GM18519 (cell line): ENCODE measurements at regions not wholly inside any gene's neighbourhood (a gene's known extent, or its start where the extent isn't known, plus 50 kb on each side); places are given as distances from the start of the nearest gene placed in this dataset.
"Not testable (repeated sequence)": the region's sequence is repeated elsewhere in the genome, so short reads cannot be mapped to it uniquely, and the experiment has no call there.

Experiments used
- ATAC-seq: cut with Tn5 transposase; IDR thresholded peaks from one replicate; pipeline ENCODE4 v1.9.1; 2021; ENCODE audit warnings: mild to moderate bottlenecking, moderate library complexity; ENCODE audit not compliant: unreplicated experiment, low FRiP score

DNA sequence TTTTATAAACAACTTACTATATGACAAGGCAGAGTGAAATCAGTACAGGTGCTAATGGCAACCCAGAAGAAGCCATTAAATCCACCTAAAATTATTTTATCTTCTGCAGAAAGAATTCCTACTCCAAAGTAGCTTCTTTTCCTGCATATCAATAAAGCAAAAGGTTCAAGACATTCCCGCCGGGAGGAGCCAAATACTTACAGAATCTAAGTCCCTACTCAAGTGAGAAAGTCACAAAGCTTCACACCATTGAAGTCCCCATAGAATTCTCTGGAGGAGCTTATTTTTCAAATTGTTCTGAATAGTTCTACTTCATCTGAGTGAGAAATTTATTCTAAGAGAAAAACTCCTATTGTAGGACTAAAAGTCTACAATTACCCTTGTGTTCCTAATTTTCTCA is 233.7 kb upstream of the HNRNPA3 start:
- no peak for ATAC-seq

DNA sequence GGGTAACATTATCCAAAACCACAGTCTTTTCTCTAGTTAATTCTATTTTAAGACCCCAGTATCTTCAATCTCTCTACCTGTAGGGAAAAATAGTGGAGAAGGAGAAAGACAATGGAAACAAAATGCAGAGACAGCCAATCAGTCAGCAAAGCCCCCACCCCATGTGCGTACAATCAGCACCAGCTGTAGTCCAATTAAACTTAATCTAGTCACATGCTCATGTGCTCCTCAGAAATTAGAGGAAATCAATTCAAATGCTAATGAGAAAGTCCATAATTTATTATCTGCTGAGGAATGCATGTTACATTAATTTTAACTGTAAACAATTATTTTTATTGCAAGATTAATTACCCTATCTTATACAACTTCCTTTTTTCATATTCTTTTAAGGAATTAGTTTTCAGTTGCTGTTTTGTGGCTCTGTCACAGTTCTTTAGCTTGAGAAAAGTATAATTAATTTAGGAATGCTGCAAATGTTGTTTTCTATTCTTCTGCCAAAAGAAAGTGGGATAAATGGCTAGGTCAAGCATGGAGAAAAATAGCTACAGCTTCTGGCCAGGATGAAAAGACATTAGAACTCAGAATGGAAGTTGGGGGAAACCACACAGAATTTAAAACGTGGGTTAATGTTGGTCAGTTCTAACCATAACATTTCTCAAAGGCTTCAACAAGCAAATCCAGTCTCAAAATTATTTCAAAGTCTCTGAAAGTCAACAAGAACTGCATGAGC is 232.4 kb upstream of the HNRNPA3 start:
- ATAC-seq: no peak

DNA sequence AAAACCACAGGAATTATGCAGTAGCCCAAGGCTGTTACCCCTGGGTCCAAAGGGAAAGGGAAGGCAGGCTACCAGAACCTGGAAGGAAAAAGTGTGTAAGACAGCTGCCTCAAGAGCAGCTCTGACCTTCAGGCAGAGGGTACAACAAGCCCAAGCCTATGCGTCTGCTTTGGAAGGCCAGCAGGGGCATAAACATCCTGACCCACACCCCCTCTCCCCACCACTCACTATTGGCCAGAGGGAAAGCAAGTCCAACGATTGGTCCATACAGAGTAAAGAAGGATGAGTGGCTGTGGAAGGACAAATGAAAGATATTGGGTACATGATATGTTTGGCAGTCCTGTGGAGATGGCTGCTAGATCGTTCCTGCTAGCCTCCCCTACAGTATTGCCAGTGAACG is 227.6 kb upstream of the HNRNPA3 start:
- ATAC-seq: no peak

DNA sequence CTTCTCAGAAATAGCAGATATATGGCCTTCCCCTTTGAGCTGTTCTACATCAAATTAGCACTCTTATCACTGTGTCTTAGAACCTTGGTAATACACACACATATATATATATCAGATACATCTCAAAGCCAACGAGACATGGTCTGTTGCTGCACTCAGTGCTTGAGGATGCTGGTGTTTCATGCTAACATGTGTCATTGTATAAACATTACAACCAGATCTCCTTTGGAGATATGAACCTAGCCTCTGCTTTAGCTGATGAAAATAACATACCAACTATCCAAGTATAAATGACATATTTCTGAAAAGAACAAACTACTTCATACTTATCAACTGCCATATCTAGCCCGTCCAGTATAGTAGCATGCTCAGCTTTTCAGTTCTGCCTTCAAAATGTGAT is 226.7 kb upstream of the HNRNPA3 start:
- no peak for ATAC-seq

DNA sequence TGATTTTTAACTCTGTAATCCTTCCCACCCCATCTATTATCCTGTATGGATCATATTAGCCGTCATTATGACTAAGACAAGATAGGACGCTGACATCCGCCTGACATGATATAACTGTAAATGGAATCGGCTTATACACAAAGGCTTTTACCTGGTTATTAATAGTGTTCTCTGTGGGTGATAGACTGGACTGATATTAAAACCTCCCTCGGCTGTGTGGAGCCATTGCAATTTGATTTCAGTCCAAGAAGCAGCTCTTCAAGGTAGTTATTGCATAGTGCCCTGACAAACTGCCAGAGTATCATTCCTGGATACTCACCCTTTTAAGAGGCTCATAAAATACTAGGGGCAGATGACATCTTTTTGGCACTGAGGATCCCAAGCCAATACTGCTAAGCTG is 226.1 kb upstream of the HNRNPA3 start:
- ATAC-seq: no peak

DNA sequence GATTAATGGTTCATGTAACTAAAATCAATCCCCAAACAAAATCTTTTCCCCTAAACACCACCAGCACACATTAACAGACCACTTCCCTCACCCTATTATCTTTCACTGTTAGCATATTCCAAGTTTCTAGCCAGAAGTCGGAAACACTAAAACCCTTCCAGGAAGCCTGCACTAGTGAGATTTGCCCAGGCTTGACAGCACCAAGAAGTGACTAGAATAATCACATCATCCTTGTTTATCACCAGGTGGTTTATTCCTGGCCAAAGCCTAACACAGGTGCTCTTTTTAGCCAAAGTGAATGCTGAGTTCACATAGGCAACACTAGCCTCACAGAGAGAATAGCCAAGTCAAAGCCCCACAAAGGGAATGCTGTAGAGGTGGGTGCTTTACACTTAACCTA is 221.2 kb upstream of the HNRNPA3 start:
- ATAC-seq: no peak

DNA sequence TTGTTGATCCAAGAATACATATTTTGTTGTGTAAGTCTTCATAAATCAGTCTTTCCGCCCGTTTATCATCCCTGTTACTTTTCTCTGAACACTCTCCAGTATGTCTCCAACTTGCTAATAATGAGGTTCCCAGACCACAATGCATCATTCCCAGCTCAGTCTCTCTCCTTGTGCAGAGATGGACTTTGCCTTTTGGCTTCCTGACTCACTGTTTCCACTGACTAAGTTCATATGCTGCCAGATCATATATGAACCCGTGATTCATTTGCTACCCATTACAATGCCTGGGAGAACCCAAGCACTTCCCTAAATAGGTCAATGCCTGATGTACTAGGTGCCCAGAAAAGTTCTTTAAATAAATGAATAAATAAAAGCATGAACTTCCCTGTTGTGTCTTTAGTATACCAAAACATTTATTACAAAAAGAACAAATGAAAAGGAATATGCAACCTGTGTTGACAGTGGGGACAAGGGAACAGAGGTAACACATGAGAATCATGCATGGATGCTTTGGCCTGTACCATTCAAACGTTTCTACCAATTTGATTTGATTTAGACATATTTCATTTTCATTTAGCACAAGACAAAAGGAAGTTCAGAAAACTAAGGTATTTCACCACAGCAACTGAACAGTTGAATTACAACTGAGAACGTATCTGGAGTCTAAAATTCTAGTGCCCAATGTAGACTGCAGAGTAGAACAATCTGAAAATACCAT is 215.4 kb upstream of the HNRNPA3 start:
- ATAC-seq: no peak

DNA sequence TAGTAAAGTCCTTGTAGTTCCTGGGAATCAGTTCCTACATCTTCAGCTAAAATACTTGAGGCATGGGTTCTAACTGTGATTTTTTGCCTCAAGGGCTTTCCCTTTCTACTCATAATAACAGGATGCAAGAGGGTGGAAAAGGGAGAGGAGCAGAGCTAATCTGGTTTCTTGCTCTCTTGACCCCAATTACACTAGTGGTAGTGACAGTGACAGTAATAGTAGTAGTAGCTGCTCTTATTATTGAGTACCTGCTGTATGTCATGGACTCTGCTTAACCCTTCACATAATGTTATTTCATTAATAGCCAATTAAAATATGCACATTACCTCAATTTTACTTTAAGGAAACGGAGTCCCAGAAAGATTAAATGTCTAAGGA is 214.8 kb upstream of the HNRNPA3 start:
- no peak for ATAC-seq

DNA sequence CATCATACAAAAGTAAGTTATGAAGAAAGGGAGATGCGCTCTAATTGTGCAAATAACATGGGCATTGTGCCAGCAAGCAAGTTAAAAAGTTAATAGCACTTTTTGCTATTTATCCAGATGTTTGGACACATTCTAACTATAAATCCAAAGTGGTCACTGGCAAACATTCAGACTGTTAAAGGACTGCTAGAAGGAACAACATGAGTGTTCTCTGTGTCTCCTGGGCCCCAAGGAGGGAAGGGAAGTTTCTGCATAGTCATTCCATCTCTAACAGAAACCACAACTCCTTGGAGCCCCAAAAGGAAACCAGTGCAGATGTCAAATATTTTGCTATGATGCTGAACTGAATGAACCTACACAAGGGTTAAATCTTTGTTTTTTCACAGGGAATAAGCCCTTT is 213.3 kb upstream of the HNRNPA3 start:
- ATAC-seq: peak; percentile 60

DNA sequence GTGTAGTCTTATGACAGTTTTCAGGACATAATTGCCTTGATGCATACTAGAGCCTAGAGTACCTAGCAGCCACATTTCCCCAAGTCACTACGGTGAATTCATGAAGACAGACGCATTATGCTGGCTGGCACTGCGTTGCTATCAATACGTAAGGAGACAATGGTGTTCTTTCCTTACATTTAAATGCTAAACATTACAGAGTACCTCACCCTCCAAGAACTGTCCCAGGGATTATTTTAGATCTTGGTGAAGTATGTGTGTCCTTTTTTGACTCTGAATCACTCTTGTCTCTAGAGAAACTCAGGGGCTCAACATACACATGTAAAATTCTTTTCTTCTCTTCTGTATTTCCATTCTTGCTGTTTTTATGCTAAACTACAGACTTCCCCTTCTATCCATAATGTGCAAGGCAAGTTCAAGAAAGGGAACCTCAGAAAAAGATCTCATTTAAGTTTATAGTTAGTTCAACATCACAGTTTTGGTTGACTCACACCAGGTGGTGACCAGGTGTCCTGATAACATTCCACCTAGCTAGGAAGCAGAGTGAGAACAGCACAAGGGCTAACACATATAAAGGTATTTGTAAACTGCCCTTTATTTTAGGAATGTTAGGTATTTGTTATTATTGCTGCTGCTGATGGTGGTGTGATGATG is 212.4 kb upstream of the HNRNPA3 start:
- no peak for ATAC-seq

DNA sequence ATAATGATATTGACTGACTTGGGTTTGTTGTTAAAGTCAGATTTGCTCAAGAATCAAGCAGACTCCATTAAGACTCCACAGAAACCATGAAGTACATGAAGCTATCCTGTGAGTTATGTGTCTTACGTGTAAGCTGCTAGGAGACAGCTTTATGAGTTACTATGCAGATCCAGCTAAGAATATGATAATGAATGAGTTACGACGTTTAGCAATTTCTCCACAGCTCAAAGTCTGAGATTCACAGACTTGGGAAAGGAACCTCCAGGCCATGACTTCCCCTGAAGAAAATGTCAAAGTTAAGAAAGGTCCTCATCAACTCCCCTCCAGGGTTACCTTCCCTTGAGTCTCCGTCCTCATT is 211.9 kb upstream of the HNRNPA3 start:
- no peak for ATAC-seq

DNA sequence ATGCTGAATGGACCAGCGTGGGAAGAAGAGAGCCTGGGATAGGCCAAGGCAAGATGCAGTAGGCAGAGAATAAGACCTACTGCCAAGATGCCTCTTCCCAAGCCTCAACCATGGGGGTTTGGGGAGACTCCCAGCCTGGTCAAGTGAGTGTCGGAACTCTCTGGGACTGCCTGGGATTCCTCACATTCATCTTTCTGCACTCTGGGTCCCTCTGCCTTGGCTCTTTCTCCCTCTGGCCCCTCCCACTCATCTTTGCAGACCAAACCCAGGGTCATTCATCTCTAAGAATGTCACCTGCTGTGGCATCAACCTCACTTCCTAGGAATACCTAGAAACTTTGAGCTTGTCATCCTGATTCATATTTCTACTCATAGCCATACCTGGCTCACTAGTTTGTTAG is 211.3 kb upstream of the HNRNPA3 start:
- ATAC-seq: no peak

DNA sequence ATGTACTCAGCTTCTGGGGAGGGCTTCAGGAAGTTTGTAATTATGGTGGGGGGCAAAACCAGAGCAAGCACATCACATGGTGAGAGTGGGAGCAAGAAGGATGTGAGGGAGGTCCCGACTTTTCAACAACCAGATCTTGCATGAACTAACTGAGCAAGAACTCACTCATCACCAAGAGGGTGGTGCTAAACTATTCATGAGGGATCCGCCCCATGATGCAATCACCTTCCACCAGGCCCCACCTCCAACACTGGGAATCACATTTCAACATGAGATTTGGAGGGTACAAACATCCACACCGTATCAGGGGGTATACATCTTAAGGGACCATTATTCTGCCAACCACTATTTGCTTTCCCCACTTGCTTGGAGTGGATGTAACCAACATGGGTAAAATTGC is 209.6 kb upstream of the HNRNPA3 start:
- ATAC-seq: no peak

DNA sequence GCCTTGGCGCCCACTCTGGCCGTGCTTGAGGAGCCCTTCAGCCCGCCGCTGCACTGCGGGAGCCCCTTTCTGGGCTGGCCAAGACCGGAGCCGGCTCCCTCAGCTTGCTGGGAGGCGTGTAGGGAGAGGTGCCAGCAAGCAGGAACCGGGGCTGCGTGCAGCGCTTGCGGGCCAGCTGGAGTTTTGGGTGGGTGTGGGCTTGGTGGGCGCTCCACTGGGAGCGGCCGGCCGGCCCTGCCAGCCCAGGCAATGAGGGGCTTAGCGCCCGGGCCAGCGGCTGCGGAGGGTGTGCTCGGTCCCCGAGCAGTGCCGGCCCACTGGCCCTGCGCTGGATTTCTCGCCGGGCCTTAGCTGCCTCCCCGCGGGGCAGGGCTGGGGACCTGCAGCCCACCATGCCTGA is 204.9 kb upstream of the HNRNPA3 start:
- not testable (repeated sequence) for ATAC-seq

DNA sequence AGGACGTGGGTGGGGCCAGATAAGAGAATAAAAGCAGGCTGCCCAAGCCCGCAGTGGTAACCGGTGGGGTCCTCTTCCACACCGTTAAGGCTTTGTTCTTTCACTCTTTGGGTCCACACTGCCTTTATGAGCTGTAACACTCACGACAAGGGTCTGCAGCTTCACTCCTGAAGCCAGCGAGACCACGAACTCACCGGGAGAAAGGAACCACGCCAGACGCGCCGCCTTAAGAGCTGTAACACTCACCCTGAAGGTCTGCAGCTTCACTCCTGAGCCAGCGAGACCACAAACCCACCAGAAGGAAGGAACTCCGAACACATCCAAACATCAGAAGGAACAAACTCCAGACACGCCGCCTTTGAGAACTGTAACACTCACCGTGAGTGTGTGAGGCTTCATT is 203.9 kb upstream of the HNRNPA3 start:
- ATAC-seq: not testable (repeated sequence)

DNA sequence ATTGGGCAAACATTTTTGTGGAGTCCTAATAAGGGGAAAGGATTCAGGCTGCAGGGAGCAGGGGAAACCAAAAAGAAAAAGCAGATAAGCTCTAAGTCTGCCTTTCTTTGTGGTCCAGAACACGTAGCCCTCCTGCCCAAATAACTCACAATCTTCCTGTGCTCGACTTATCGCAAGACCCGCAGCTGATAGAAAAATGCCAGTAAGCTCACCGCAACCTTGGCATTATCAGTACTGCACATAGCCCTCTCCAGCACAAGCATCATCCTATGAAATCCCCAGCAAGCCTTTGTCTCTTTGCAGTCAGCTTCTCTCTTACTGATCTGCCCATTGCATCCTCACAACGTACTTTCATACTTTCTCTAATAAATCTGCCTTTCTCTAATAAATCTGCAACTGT is 202.4 kb upstream of the HNRNPA3 start:
- no peak for ATAC-seq

DNA sequence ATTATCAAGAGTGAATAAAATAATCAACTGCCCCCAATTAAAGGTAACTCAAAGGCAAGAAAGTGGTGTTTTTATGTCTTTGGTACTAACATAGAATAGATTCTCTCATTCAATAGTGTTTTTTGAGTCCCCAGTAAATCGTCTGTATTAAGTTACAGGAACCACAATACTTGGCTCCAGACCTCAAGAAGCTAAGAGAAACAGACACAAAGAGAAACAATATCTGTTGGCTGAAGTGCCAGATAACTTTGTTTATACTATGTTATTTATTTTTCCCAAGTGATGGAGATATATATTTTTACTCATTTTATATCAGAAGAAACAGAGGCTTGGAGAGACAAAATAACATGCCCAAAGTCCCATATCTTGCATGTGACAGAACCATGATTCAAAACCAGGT is 201.7 kb upstream of the HNRNPA3 start:
- ATAC-seq: no peak

DNA sequence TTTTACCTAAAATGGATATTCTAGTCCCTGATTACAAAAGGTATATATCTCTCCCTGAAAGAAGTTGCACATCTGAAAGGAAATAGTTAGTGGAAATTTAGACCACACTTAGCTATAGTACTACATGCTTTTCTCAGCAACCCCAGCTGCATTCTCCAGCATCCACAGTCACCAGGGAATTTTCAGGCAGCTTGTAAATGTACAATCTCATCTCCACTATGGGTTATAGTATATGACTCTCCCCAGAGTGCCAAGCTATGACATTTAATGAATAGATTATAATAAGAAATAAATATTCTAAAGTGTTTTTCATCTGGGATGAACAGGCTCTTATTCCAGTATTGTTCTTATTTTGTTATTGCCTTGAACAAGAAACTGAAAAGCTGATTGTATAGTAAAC is 197.6 kb upstream of the HNRNPA3 start:
- ATAC-seq: no peak

DNA sequence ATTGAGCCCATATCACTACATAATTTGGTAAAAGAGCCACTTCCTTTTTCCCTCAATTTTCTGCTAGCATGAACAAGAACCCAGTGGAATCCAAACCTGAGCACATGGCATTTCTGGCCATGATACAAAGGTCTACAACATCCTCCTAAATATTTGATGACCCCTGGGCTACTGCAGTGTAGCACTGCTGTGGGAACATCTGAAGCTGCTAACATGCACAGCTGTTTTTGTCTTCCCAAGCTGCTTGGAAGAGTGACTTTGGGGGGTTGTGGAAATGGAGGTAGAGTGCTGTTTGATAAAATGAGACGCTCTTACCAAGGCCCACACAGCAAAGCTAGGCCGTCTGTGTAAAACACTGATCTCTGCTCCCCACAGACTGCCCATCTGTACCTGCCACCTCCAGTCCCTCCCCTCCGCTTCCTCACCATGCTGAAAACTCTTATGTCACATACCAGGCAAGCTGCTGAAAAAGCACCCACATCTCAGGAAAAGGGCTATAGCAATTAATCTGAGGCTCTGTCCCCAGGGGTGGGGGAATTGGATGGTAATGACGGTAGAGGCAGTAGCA is 197.2 kb upstream of the HNRNPA3 start:
- no peak for ATAC-seq

DNA sequence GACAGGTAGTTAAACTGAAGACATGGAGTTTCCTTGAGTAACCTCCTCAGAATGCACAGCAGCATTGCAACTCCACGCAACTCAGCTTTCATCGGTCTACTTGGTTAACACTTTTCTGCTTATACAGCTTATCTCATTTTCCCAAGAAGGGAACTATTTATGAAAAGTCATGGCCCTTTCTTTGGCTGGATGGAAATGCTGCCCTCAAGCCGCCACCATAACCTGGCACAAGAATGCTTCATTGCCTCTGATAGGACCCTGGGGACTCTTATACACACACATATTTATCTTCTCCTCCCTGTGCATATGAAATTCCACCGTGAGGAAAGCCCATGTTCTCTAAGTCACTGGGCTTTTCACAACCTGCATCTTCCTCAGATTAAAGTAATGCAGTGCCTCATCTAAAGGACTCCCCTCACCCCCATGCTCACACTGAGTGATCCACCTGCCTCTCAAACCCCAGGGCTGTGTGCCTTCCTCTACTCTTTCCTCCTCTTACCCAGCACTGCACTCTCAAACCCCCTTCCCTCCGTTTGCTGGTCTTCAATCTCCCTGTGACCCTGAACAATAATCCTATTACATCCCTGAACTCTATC is 192.0 kb upstream of the HNRNPA3 start:
- no peak for ATAC-seq

DNA sequence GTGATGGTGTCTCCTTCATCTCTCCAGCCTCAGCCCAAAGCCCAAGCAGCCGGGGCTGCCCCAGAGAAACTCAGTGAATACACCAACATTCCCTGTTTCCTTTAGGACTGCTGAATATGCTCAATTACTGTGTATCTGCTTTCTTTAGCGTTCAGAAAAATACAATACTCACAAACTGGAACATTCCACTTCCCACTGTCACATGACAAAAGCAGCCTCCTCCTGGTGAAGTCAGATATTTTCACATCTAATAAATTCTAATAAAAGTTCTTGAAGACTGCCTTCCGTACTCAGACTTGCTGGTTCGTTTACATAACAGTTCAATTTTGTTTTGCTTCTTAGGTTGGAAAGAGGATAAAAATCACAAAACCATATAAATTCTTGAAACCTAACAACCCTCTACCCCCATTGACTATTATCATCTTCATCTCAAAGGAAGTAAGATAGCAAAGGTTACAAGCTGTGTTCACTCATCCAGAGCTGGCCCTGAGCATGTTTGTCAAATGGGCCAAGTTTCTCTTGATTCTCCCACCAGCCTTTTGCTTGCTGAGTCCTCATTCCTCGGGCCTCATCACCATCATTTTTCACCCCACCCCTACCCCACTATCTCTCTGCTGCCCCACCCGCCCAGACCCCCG is 190.8 kb upstream of the HNRNPA3 start:
- ATAC-seq: no peak
